ENCODE measurements at regions not wholly inside any gene's neighbourhood (a gene's known extent, or its start where the extent isn't known, plus 50 kb on each side); places are given as distances from the start of the nearest gene placed in this dataset.

GRCh38 chr18:72152935-72153334 lies 391.2 kb downstream of the CBLN2 start:
- peaks cover 28% of the 10 kb centered on the region for H3K9me3 Mint-ChIP-seq

More at GRCh38 chr18:72152935-72153334, 391.2 kb downstream of the CBLN2 start:
- Mint-ChIP-seq H3K27me3 (ENCODE audit: low read depth) (no peaks in the 10 kb centered on the region), H3K4me3 (no peak overlapping the region), H3K4me1 (no peaks in the 10 kb centered on the region), H3K36me3 (peaks cover 5% of the 10 kb centered on the region; the same call in 1 of the 2 replicates), H3K27ac (no peak overlapping the region)
- ChIA-PET POLR2A (no interaction called here), CTCF (no interaction called here)
- TF ChIP-seq ZBTB43 (CRISPR knock-in tag; IDR thresholded peaks at IDR 0.05) (no peak), JUN (CRISPR knock-in tag; IDR thresholded peaks at IDR 0.05) (no peak), USF2 (CRISPR knock-in tag; IDR thresholded peaks at IDR 0.05) (no peak), ZNF671 (CRISPR knock-in tag; IDR thresholded peaks at IDR 0.05) (no peak), ATF6 (CRISPR knock-in tag; IDR thresholded peaks at IDR 0.05) (no peak), ZMAT4 (CRISPR knock-in tag; IDR thresholded peaks at IDR 0.05) (no peak), FOXJ3 (CRISPR knock-in tag; IDR thresholded peaks at IDR 0.05; ENCODE audit: borderline replicate concordance) (no peak), E2F1 (CRISPR knock-in tag; IDR thresholded peaks at IDR 0.05) (no peak), TEAD1 (CRISPR knock-in tag; IDR thresholded peaks at IDR 0.05) (no peak), ZNF423 (CRISPR knock-in tag; IDR thresholded peaks at IDR 0.05) (no peak), ZNF532 (CRISPR knock-in tag; IDR thresholded peaks at IDR 0.05; ENCODE audit: borderline replicate concordance) (no peak), IRF1 (CRISPR knock-in tag; IDR thresholded peaks at IDR 0.05) (no peak), HMGA2 (CRISPR knock-in tag; IDR thresholded peaks at IDR 0.05) (no peak), ELF4 (CRISPR knock-in tag; IDR thresholded peaks at IDR 0.05; ENCODE audit: low read depth) (no peak), PREB (CRISPR knock-in tag; IDR thresholded peaks at IDR 0.05; ENCODE audit: borderline replicate concordance) (no peak)
- DNase-seq (ENCODE audit: low spot score): no peak
- ATAC-seq: no peak
